ENCODE measurements at regions not wholly inside any gene's neighbourhood (a gene's known extent, or its start where the extent isn't known, plus 50 kb on each side); places are given as distances from the start of the nearest gene placed in this dataset.

- DNase-seq (ENCODE audit: low read depth in 2 of 2) = no peak
Observed at GRCh38 chr1:221101807-221102605, 222.8 kb downstream of the HLX start.

- DNase-seq (ENCODE audit: low read depth in 2 of 2) = no peak
Observed at GRCh38 chr1:221104596-221104995, 225.4 kb downstream of the HLX start.

GRCh38 chr1:221105578-221105977 is 226.3 kb downstream of the HLX start:
- no peak for DNase-seq (ENCODE audit: low read depth in 2 of 2)

- no peak for DNase-seq (ENCODE audit: low read depth in 2 of 2)
Observed at GRCh38 chr1:221106616-221107015, 227.4 kb downstream of the HLX start.

- DNase-seq (ENCODE audit: low read depth in 2 of 2) = no peak
Observed at GRCh38 chr1:221109930-221110329, 230.7 kb downstream of the HLX start.

GRCh38 chr1:221117133-221117532 is 237.9 kb downstream of the HLX start:
- no peak for DNase-seq (ENCODE audit: low read depth in 2 of 2)

- peak in 1 of 2 donors; percentile 49 for DNase-seq (ENCODE audit: low read depth in 2 of 2)
Observed at GRCh38 chr1:221117548-221117951, 238.3 kb downstream of the HLX start.

GRCh38 chr1:221118176-221118937 is 239.1 kb downstream of the HLX start:
- DNase-seq (ENCODE audit: low read depth in 2 of 2) = no peak

- no peak for DNase-seq (ENCODE audit: low read depth in 2 of 2)
Observed at GRCh38 chr1:221118938-221119320, 239.7 kb downstream of the HLX start.

GRCh38 chr1:221122501-221122900 is 243.3 kb downstream of the HLX start:
- no peak for DNase-seq (ENCODE audit: low read depth in 2 of 2)

- no peak for DNase-seq (ENCODE audit: low read depth in 2 of 2)
Observed at GRCh38 chr1:221125976-221126375, 246.7 kb downstream of the HLX start.

GRCh38 chr1:221137666-221138065 is 258.4 kb downstream of the HLX start:
- DNase-seq (ENCODE audit: low read depth in 2 of 2) = no peak

GRCh38 chr1:221138516-221138915 is 259.3 kb downstream of the HLX start:
- DNase-seq (ENCODE audit: low read depth in 2 of 2) = peak in 1 of 2 donors; percentile 17

- DNase-seq (ENCODE audit: low read depth in 2 of 2) = no peak
Observed at GRCh38 chr1:221139991-221140390, 260.7 kb downstream of the HLX start.

- peak in 1 of 2 donors; percentile 11 for DNase-seq (ENCODE audit: low read depth in 2 of 2)
Observed at GRCh38 chr1:221141096-221141495, 261.9 kb downstream of the HLX start.

GRCh38 chr1:221141606-221142285 is 262.5 kb downstream of the HLX start:
- DNase-seq (ENCODE audit: low read depth in 2 of 2) = peak in 1 of 2 donors; percentile 24

- DNase-seq (ENCODE audit: low read depth in 2 of 2) = no peak
Observed at GRCh38 chr1:221148660-221149059, 269.4 kb downstream of the HLX start.

GRCh38 chr1:221149111-221149510 is 269.9 kb downstream of the HLX start:
- no peak for DNase-seq (ENCODE audit: low read depth in 2 of 2)

- DNase-seq (ENCODE audit: low read depth in 2 of 2) = no peak
Observed at GRCh38 chr1:221149555-221150075, 270.4 kb downstream of the HLX start.

GRCh38 chr1:221150996-221151395 is 271.8 kb downstream of the HLX start:
- no peak for DNase-seq (ENCODE audit: low read depth in 2 of 2)

GRCh38 chr1:221154932-221155331 is 275.7 kb downstream of the HLX start:
- DNase-seq (ENCODE audit: low read depth in 2 of 2) = no peak
